Neutrophil (primary cell): ENCODE measurements at regions not wholly inside any gene's neighbourhood (a gene's known extent, or its start where the extent isn't known, plus 50 kb on each side); places are given as distances from the start of the nearest gene placed in this dataset.

Source experiments
- H3K27ac ChIP-seq: fragments of 200-600 bp; sonication (generic); 2 replicates; pipeline ENCODE4 v1.5.1; 2016; ENCODE audit warnings: mild to moderate bottlenecking, moderate library complexity
- H3K27me3 ChIP-seq: fragments of 200-600 bp; sonication (generic); 2 replicates; pipeline ENCODE4 v1.6.0; 2016; ENCODE audit warnings: mild to moderate bottlenecking
- H3K36me3 ChIP-seq: fragments of 200-600 bp; sonication (generic); 2 replicates; pipeline ENCODE4 v1.5.1; 2017
- H3K4me1 ChIP-seq, 2 experiments: fragments of 200-600 bp in 1 of 2; sonication (generic) in 1 of 2; 1 replicate in 1 of 2; 2 replicates in 1 of 2; pipeline versions ENCODE4 v1.5.1 to v1.6.1; 2013 to 2016; ENCODE audit warnings: low read depth in 1 of 2, low read length in 1 of 2, mild to moderate bottlenecking in 1 of 2, moderate library complexity in 1 of 2; ENCODE audit not compliant: control insufficient read depth in 1 of 2, insufficient read depth in 1 of 2
- H3K4me3 ChIP-seq, 2 experiments: fragments of 200-600 bp in 1 of 2; sonication (generic) in 1 of 2; 1 replicate in 1 of 2; 2 replicates in 1 of 2; pipeline ENCODE4 v1.5.1; 2013 to 2016; ENCODE audit warnings: low read depth in 1 of 2, low read length in 1 of 2, mild to moderate bottlenecking in 1 of 2, moderate library complexity in 1 of 2
- H3K9me3 ChIP-seq: fragments of 200-600 bp; sonication (generic); 2 replicates; pipeline ENCODE4 v1.5.1; 2016
- CTCF ChIP-seq: fragments of 200-600 bp; sonication (generic); IDR thresholded peaks from 2 replicates; pipeline ENCODE4 v1.5.1; 2016; ENCODE audit warnings: antibody characterized with exemption

GRCh38 chr12:91920276-91920675 lies 225.4 kb downstream of the BTG1 start:
- H3K9me3 ChIP-seq = no peaks in the 10 kb centered on the region
- H3K27ac ChIP-seq = no peak overlapping the region
- no peaks in the 10 kb centered on the region for H3K4me1 ChIP-seq
- no peak overlapping the region for H3K4me3 ChIP-seq
- no peak for TF ChIP-seq CTCF
- no peaks in the 10 kb centered on the region for H3K27me3 ChIP-seq
- no peaks in the 10 kb centered on the region for H3K36me3 ChIP-seq

GRCh38 chr12:91918431-91918830 lies 227.2 kb downstream of the BTG1 start:
- no peaks in the 10 kb centered on the region for H3K27me3 ChIP-seq
- TF ChIP-seq CTCF = no peak
- H3K4me3 ChIP-seq = no peak overlapping the region
- H3K36me3 ChIP-seq = no peaks in the 10 kb centered on the region
- H3K4me1 ChIP-seq = no peaks in the 10 kb centered on the region
- no peak overlapping the region for H3K27ac ChIP-seq
- no peaks in the 10 kb centered on the region for H3K9me3 ChIP-seq

GRCh38 chr12:91914701-91915100 lies 230.9 kb downstream of the BTG1 start:
- Histone ChIP-seq H3K27ac (no peak overlapping the region), H3K27me3 (no peaks in the 10 kb centered on the region), H3K4me3 (no peak overlapping the region), H3K9me3 (no peaks in the 10 kb centered on the region), H3K4me1 (no peaks in the 10 kb centered on the region), H3K36me3 (no peaks in the 10 kb centered on the region)
- no peak for TF ChIP-seq CTCF

- Histone ChIP-seq H3K27ac (no peak overlapping the region), H3K36me3 (no peaks in the 10 kb centered on the region), H3K9me3 (no peaks in the 10 kb centered on the region), H3K27me3 (no peaks in the 10 kb centered on the region), H3K4me1 (no peaks in the 10 kb centered on the region), H3K4me3 (no peak overlapping the region)
- no peak for TF ChIP-seq CTCF
Observed at GRCh38 chr12:91913651-91914050, 232.0 kb downstream of the BTG1 start.

- H3K4me1 ChIP-seq = no peaks in the 10 kb centered on the region
- no peak overlapping the region for H3K4me3 ChIP-seq
- H3K27me3 ChIP-seq = no peaks in the 10 kb centered on the region
- no peak for TF ChIP-seq CTCF
- H3K27ac ChIP-seq = no peak overlapping the region
- no peaks in the 10 kb centered on the region for H3K9me3 ChIP-seq
- H3K36me3 ChIP-seq = no peaks in the 10 kb centered on the region
Observed at GRCh38 chr12:91913124-91913523, 232.5 kb downstream of the BTG1 start.

GRCh38 chr12:91912178-91912577 lies 233.5 kb downstream of the BTG1 start:
- Histone ChIP-seq H3K27ac (no peak overlapping the region), H3K4me3 (no peak overlapping the region), H3K4me1 (no peaks in the 10 kb centered on the region), H3K27me3 (no peaks in the 10 kb centered on the region), H3K9me3 (no peaks in the 10 kb centered on the region), H3K36me3 (no peaks in the 10 kb centered on the region)
- no peak for TF ChIP-seq CTCF
